BLaER1 treated with 17β-estradiol and CSF1 and Interleukin-3, amounts not matched to agents 10 nM and 100 nM (cell line): ENCODE measurements at regions not wholly inside any gene's neighbourhood (a gene's known extent, or its start where the extent isn't known, plus 50 kb on each side); places are given as distances from the start of the nearest gene placed in this dataset.

ENCODE experiments used
- H3K27ac ChIP-seq, 11 experiments: shearing (Covaris generic); formaldehyde crosslinking; 2 replicates each; pipeline ENCODE4 v1.8.1; 2022
- H3K27me3 ChIP-seq, 11 experiments: shearing (Covaris generic); formaldehyde crosslinking; 2 replicates each; pipeline ENCODE4 v1.8.1; 2022
- H3K36me3 ChIP-seq, 11 experiments: shearing (Covaris generic); formaldehyde crosslinking; 2 replicates each; pipeline ENCODE4 v1.8.1; 2022
- H3K4me1 ChIP-seq, 10 experiments: shearing (Covaris generic); formaldehyde crosslinking; 2 replicates each; pipeline ENCODE4 v1.8.1; 2022
- H3K4me2 ChIP-seq, 11 experiments: shearing (Covaris generic); formaldehyde crosslinking; 2 replicates each; pipeline ENCODE4 v1.8.1; 2022
- H3K4me3 ChIP-seq, 10 experiments: shearing (Covaris generic); formaldehyde crosslinking; 2 replicates each; pipeline ENCODE4 v1.8.1; 2022
- H3K9ac ChIP-seq, 11 experiments: shearing (Covaris generic); formaldehyde crosslinking; 2 replicates each; pipeline ENCODE4 v1.8.1; 2022
- H3K9me3 ChIP-seq, 11 experiments: shearing (Covaris generic); formaldehyde crosslinking; replicated peaks in 1 of 11; 2 replicates each; pipeline ENCODE4 v1.8.1; 2022
- H4K20me1 ChIP-seq, 11 experiments: shearing (Covaris generic); formaldehyde crosslinking; 2 replicates each; pipeline ENCODE4 v1.8.1; 2022
- Cebpa-rat ChIP-seq, 11 experiments: shearing (Covaris generic); IDR thresholded peaks; 2 replicates each; pipeline ENCODE4 v1.8.1; 2022

DNA sequence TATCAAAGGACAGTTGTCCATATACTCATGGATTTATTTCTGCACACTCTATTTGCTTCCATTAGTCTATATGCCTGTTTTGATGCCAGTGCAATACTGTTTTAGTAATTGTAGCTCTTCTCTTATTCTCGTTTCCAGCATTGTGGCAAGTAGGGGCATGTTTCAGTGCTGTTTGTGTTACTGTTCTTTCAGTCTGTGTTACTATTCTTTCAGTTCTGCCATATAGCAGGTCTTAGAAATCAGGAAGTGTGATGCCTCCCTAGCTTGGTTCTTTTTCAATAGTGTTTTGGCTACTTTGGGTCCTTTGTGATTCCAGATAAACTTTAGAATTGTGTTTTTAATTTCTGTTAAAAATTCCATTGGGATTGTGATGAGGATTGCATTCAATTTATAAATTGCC lies 180.5 kb upstream of the PTPRD start:
- Histone ChIP-seq H3K4me1 (peaks cover 0 to 13% (median 0%) of the 10 kb centered on the region in 10 experiments; a peak in 2 of 20 replicates), H3K9ac (no peak overlapping the region), H3K27ac (no peak overlapping the region), H3K4me3 (no peak overlapping the region), H3K27me3 (no peaks in the 10 kb centered on the region), H4K20me1 (no peaks in the 10 kb centered on the region), H3K36me3 (no peaks in the 10 kb centered on the region), H3K4me2 (0 out of 22 replicates have a peak overlapping the region, but pooled peaks of 1 of the 11 experiments have one; percentile 44), H3K9me3 (peaks cover 12 to 18% (median 17%) of the 10 kb centered on the region in 11 experiments)
- TF ChIP-seq Cebpa-rat (IDR thresholded peaks at IDR 0.05), result no peak

DNA sequence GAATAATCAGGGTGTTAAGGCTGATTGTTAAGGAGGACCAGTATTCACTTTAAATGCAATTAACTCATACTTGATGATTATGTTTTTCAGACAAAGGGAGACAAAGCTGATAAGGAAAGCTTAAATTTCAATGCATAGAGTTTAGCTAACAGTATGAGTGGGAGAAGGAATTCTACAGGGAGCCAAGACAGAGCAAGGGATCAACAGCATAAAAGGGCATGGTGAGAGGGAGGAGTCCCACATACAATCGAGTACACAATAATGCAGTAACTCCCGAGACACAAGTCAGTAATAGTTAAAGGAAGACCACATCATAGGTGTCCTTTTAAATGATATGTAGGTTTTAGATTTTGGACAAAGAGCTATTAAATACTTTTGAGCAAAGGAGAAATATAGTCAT lies 191.7 kb upstream of the PTPRD start:
- no peaks in the 10 kb centered on the region for H3K27me3 ChIP-seq
- no peaks in the 10 kb centered on the region for H3K36me3 ChIP-seq
- no peaks in the 10 kb centered on the region for H4K20me1 ChIP-seq
- TF ChIP-seq Cebpa-rat (IDR thresholded peaks at IDR 0.05), result no peak
- H3K27ac ChIP-seq, result no peak overlapping the region
- no peak overlapping the region for H3K4me3 ChIP-seq
- H3K4me1 ChIP-seq, result peaks cover 0 to 15% (median 6%) of the 10 kb centered on the region in 10 experiments; a peak in 9 of 20 replicates
- no peaks in the 10 kb centered on the region for H3K9me3 ChIP-seq
- no peak overlapping the region for H3K4me2 ChIP-seq
- no peak overlapping the region for H3K9ac ChIP-seq

DNA sequence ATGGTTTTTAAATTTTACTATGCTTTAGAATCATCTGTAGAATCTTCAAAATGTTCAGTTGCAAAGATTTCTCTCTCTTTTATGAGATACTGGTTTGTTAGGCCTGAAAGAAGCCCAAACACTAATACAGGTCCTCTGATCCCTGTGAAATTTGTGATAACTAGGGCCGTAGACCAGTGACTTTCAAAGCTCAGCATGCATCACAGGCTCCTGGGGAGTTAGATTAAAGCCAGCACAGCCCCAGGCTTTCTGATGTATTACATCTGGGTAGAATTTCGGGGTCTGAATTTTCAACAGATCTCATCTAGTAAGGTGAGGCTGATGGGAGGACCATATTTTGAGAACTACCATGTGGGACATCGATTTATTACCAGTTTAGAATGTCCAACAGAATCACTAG lies 194.1 kb upstream of the PTPRD start:
- no peak overlapping the region for H3K4me3 ChIP-seq
- H3K36me3 ChIP-seq, result no peaks in the 10 kb centered on the region
- peaks cover 0 to 15% (median 6%) of the 10 kb centered on the region in 10 experiments; a peak in 9 of 20 replicates for H3K4me1 ChIP-seq
- no peaks in the 10 kb centered on the region for H3K27me3 ChIP-seq
- H3K9ac ChIP-seq, result no peak overlapping the region
- 0 out of 22 replicates have a peak overlapping the region, but pooled peaks of 1 of the 11 experiments have one; percentile 48 for H3K4me2 ChIP-seq
- no peaks in the 10 kb centered on the region for H4K20me1 ChIP-seq
- no peak for TF ChIP-seq Cebpa-rat (IDR thresholded peaks at IDR 0.05)
- H3K9me3 ChIP-seq, result peaks cover 0 to 10% (median 4%) of the 10 kb centered on the region in 11 experiments; a peak in 7 of 22 replicates
- no peak overlapping the region for H3K27ac ChIP-seq

DNA sequence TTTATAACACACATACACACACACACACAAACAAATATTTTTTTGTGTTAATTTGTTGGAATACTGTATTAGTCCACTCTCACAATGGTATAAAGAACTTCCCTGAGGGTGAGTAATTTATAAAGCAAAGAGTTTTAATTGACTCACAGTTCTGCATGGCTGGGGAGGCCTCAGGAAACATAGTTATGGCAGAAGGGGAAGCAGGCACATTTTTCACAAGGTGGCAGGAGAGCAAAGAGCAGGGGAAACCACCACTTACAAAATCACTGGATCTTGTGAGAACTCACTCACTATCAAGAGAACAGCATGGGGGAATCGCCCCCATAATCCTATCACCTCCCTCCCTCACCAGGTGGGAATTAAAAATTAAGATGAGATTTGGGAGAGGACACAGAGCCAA lies 205.4 kb upstream of the PTPRD start:
- Histone ChIP-seq H3K4me2 (no peak overlapping the region), H3K27ac (no peak overlapping the region), H4K20me1 (no peaks in the 10 kb centered on the region), H3K9ac (no peak overlapping the region), H3K9me3 (peaks cover 0 to 8% (median 0%) of the 10 kb centered on the region in 11 experiments; a peak in 6 of 22 replicates), H3K27me3 (no peaks in the 10 kb centered on the region), H3K36me3 (no peaks in the 10 kb centered on the region), H3K4me1 (no peaks in the 10 kb centered on the region), H3K4me3 (no peak overlapping the region)
- no peak for TF ChIP-seq Cebpa-rat (IDR thresholded peaks at IDR 0.05)

DNA sequence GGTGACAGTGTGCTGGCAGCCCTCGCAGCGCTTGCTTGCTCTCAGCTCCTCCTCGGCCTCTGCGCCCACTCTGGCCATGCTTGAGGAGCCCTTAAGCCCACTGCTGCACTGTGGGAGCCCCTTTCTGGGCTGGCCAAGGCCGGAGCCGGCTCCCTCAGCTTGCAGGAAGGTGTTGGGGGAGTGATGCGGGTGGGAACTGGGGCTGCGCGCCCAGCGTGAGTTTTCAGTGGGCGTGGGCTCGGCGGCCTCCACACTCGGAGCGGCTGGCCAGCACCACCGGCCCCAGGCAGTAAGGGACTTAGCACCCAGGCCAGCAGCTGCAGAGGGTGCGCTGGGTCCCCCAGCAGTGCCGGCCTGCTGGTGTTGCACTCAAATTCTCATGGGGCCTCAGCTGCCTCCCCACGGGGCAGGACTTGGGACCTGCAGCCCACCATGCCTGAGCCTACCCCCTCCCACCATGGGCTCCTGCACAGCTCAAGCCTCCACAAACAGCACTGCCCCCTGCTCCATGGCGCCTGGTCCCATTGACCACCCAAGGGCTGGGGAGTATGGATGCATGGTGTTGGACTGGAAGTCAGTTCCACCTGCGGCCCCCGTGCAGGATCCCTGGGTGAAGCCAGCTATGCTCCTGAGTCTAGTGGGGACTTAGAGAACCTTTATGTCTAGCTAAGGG lies 223.1 kb upstream of the PTPRD start:
- H3K9me3 ChIP-seq, result peaks cover 4 to 14% (median 11%) of the 10 kb centered on the region in 11 experiments; a peak in 16 of 22 replicates
- H3K27me3 ChIP-seq, result no peaks in the 10 kb centered on the region
- no peak for TF ChIP-seq Cebpa-rat (IDR thresholded peaks at IDR 0.05)
- no peaks in the 10 kb centered on the region for H3K4me1 ChIP-seq
- no peak overlapping the region for H3K9ac ChIP-seq
- no peak overlapping the region for H3K4me2 ChIP-seq
- H3K4me3 ChIP-seq, result no peak overlapping the region
- H3K36me3 ChIP-seq, result no peaks in the 10 kb centered on the region
- no peak overlapping the region for H3K27ac ChIP-seq
- H4K20me1 ChIP-seq, result no peaks in the 10 kb centered on the region

DNA sequence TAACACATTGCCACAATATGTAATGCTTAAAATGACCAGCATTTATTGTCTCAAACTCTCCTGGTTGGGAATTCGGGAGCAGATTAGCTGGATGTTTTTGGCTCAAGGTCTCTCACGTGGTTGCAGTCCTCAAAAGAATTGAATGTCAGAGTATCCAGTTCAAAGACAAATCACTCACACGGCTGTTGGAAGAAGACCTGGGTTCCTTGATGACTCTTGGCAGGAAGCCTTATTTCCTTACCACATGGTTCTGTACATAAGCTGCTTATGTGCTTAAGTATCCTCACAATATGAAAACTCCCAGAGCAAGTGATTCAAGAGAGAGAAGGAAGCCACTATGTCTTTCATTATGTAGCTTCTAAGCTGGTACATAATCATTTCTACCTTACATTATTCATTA lies 230.3 kb upstream of the PTPRD start:
- no peaks in the 10 kb centered on the region for H3K9me3 ChIP-seq

DNA sequence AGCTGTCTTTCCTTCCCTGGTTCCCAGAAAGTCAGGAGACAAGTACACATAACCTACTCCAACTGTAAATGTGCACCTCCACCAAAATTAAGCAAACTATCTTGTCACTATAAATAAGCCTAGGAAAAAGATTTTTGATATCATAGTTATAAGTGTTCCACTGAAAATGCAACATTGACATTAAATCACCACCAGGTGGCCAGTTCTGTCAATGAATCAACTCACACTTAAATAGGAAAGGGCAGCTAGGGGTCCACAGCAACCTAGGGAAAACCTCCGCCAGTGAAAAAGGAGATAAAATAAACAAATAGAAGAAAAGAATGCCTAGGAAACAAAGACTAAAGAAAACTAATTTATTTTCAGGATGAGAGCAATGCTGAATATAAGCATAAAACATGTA lies 243.0 kb upstream of the PTPRD start:
- no peak for TF ChIP-seq Cebpa-rat (IDR thresholded peaks at IDR 0.05)
- H3K9ac ChIP-seq, result no peak overlapping the region
- no peaks in the 10 kb centered on the region for H3K36me3 ChIP-seq
- H3K4me1 ChIP-seq, result peaks cover 0 to 30% (median 0%) of the 10 kb centered on the region in 10 experiments; a peak in 6 of 20 replicates
- H3K4me3 ChIP-seq, result no peak overlapping the region
- no peaks in the 10 kb centered on the region for H4K20me1 ChIP-seq
- H3K4me2 ChIP-seq, result peak overlapping the region in 1 of 11 experiments; percentile 22; a peak in 1 of 22 replicates
- no peaks in the 10 kb centered on the region for H3K27me3 ChIP-seq
- H3K27ac ChIP-seq, result no peak overlapping the region
- no peaks in the 10 kb centered on the region for H3K9me3 ChIP-seq

More for the DNA sequence above, 230.3 kb upstream of the PTPRD start:
- Histone ChIP-seq H3K4me3 (no peak overlapping the region), H3K27me3 (no peaks in the 10 kb centered on the region), H4K20me1 (no peaks in the 10 kb centered on the region), H3K36me3 (no peaks in the 10 kb centered on the region), H3K4me1 (no peaks in the 10 kb centered on the region), H3K9ac (no peak overlapping the region), H3K4me2 (no peak overlapping the region), H3K27ac (no peak overlapping the region)
- TF ChIP-seq Cebpa-rat (IDR thresholded peaks at IDR 0.05), result no peak

DNA sequence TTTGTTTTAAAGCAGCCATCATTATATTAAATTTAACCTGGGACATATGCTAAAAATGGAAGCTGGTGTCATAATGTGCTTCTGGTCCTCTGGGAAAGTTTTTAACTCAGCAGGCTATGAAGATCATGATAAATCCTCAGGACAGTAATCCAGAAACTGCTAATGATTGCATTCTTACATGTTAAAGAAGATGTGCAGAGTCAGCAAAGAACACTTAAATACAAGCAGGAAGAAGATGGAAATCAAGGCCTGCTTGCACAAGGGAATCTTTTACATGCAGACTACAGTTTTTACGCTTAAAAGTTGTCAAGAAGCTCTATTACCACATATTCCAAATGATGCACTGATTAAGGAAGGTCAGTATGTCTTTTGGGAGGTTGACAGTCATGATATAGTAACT lies 246.0 kb upstream of the PTPRD start:
- Histone ChIP-seq H3K4me3 (no peak overlapping the region), H3K4me2 (peak overlapping the region in 2 of 11 experiments; percentile 35 to 36; a peak in 3 of 22 replicates), H3K27me3 (no peaks in the 10 kb centered on the region), H3K9ac (no peak overlapping the region), H3K36me3 (no peaks in the 10 kb centered on the region), H3K4me1 (peaks cover 0 to 43% (median 0%) of the 10 kb centered on the region in 10 experiments; a peak in 7 of 20 replicates), H4K20me1 (no peaks in the 10 kb centered on the region), H3K27ac (no peak overlapping the region), H3K9me3 (no peaks in the 10 kb centered on the region)
- no peak for TF ChIP-seq Cebpa-rat (IDR thresholded peaks at IDR 0.05)

DNA sequence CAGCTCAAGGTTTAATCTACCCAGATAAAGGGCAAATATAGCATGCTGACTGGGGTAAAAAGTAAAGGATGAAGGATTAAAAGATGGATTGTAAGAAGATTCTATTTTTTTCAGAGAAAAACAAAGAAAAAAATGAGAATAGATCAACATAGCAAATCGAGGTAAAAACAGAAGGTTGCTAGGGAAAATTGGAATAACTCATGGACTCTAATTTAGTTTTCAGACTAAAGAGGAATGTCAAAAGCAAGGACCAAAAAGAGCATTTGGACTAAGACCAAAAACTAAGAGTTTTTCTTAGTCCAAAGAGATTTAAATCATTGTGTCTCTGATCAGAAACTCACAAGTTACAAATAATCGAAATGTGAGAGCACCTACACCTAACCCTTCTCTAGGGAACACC lies 250.7 kb upstream of the PTPRD start:
- no peaks in the 10 kb centered on the region for H3K27me3 ChIP-seq
- H3K4me1 ChIP-seq, result peaks cover 0 to 36% (median 0%) of the 10 kb centered on the region in 10 experiments; a peak in 8 of 20 replicates
- peak overlapping the region in 4 of 11 experiments; percentile 0 to 28 (median 19); a peak in 2 of 22 replicates for H3K27ac ChIP-seq
- no peaks in the 10 kb centered on the region for H3K9me3 ChIP-seq
- H3K9ac ChIP-seq, result no peak overlapping the region
- TF ChIP-seq Cebpa-rat (IDR thresholded peaks at IDR 0.05), result no peak
- no peaks in the 10 kb centered on the region for H4K20me1 ChIP-seq
- H3K36me3 ChIP-seq, result no peaks in the 10 kb centered on the region
- no peak overlapping the region for H3K4me3 ChIP-seq
- peak overlapping the region in 4 of 11 experiments; percentile 43 to 65 (median 56); a peak in 7 of 22 replicates for H3K4me2 ChIP-seq

DNA sequence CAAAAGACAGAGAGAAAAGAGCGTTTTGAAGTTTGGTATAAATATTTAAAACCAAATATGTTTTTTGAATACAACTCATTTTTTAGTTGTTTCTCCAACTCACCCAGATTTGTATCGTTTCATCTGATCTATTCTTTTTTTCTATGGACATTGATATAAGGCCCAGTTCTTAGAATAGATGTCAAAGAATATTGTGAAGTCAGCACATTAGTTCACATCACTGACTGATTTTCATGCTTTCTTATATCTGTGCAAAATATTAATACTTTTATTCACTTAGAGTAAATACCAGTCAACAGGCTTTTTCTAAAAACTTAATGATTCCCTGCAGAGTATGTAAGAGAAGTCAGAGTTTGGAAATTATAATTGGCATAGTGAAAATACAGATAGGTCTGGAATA lies 254.4 kb upstream of the PTPRD start:
- no peak overlapping the region for H3K9ac ChIP-seq
- peaks cover 3 to 11% (median 8%) of the 10 kb centered on the region in 11 experiments for H3K9me3 ChIP-seq
- no peak overlapping the region for H3K4me3 ChIP-seq
- H3K4me2 ChIP-seq, result no peak overlapping the region
- no peak for TF ChIP-seq Cebpa-rat (IDR thresholded peaks at IDR 0.05)
- H4K20me1 ChIP-seq, result no peaks in the 10 kb centered on the region
- H3K27me3 ChIP-seq, result no peaks in the 10 kb centered on the region
- H3K36me3 ChIP-seq, result no peaks in the 10 kb centered on the region
- peaks cover 0 to 28% (median 0%) of the 10 kb centered on the region in 10 experiments; a peak in 8 of 20 replicates for H3K4me1 ChIP-seq
- H3K27ac ChIP-seq, result no peak overlapping the region
